A673 (cell line): ENCODE measurements at regions not wholly inside any gene's neighbourhood (a gene's known extent, or its start where the extent isn't known, plus 50 kb on each side); places are given as distances from the start of the nearest gene placed in this dataset.

ENCODE experiments used
- BruUV-seq: library from RNA; stranded (reverse); fragments of 400-500 nt; replicated peaks from 2 replicates; lab custom pipeline; 2021; lab: Mats Ljungman, UMichigan
- CTCF ChIA-PET: fragments of 300-600 bp; sonication (Branson Sonifier 250); formaldehyde crosslinking; loops from one replicate; lab custom pipeline; 2022; ENCODE audit warnings: antibody characterized with exemption; lab: Charles Lee
- POLR2A ChIA-PET: fragments of 300-600 bp; sonication (Branson Sonifier 250); formaldehyde crosslinking; loops from one replicate; lab custom pipeline; 2022; ENCODE audit warnings: antibody characterized with exemption; ENCODE audit not compliant: low non-redundant PET; lab: Charles Lee
- DNase-seq: peaks from one replicate; pipeline ENCODE4 v3.0.0-alpha.2; 2015; ENCODE audit warnings: low spot score
- H3K27ac ChIP-seq: fragments of 200-600 bp; sonication (generic); 2 replicates; pipeline ENCODE4 v1.5.1; 2016; ENCODE audit warnings: mixed run types, low read depth, mild to moderate bottlenecking, mixed read lengths, antibody characterized with exemption, low read length; ENCODE audit not compliant: poor library complexity, severe bottlenecking
- H3K27me3 ChIP-seq: fragments of 200-600 bp; sonication (generic); replicated peaks from 2 replicates; pipeline ENCODE4 v1.6.1; 2017; ENCODE audit warnings: mixed run types, low read depth, mild to moderate bottlenecking, mixed read lengths, antibody characterized with exemption, low read length; ENCODE audit not compliant: insufficient read depth, poor library complexity
- H3K36me3 ChIP-seq: fragments of 200-600 bp; sonication (generic); 2 replicates; pipeline ENCODE4 v1.6.1; 2016; ENCODE audit warnings: mixed run types, mild to moderate bottlenecking, mixed read lengths, antibody characterized with exemption, low read length; ENCODE audit not compliant: insufficient read depth, poor library complexity, severe bottlenecking
- H3K4me1 ChIP-seq: fragments of 200-600 bp; sonication (generic); 2 replicates; pipeline ENCODE4 v1.6.1; 2017; ENCODE audit warnings: mixed run types, mild to moderate bottlenecking, mixed read lengths, antibody characterized with exemption, low read length; ENCODE audit not compliant: insufficient read depth, poor library complexity, severe bottlenecking
- H3K4me3 ChIP-seq: fragments of 200-600 bp; sonication (generic); 2 replicates; pipeline ENCODE4 v1.5.1; 2016; ENCODE audit warnings: low read depth, mixed run types, mild to moderate bottlenecking, mixed read lengths, low read length; ENCODE audit not compliant: poor library complexity, severe bottlenecking
- H3K9me3 ChIP-seq: fragments of 200-600 bp; sonication (generic); 2 replicates; pipeline ENCODE4 v1.6.1; 2016; ENCODE audit warnings: mixed run types, low read depth, mild to moderate bottlenecking, mixed read lengths, antibody characterized with exemption, low read length; ENCODE audit not compliant: poor library complexity, severe bottlenecking
- CTCF ChIP-seq: fragments of 300-800, 200-600 bp; sonication (generic); conservative IDR thresholded peaks from 2 replicates; pipeline ENCODE4 v1.5.1; 2017; ENCODE audit warnings: low read depth, mild to moderate bottlenecking, antibody characterized with exemption, low read length, moderate library complexity, mixed read lengths
- EZH2 ChIP-seq: fragments of 200-600 bp; sonication (generic); IDR thresholded peaks from 2 replicates; pipeline ENCODE4 v1.6.1; 2017; ENCODE audit warnings: borderline replicate concordance, low read depth, mild to moderate bottlenecking, mixed read lengths, antibody characterized with exemption, low read length; ENCODE audit not compliant: poor library complexity, severe bottlenecking
- intact Hi-C: fragments of 100-400 bp; cut with micrococcal nuclease; formaldehyde crosslinking; loops from one replicate; pipeline ENCODE4 v1.10.0; 2022; ENCODE audit not compliant: unreplicated experiment

- Histone ChIP-seq H3K4me3 (peak overlapping the region; percentile 16), H3K9me3 (peaks cover 16% of the 10 kb centered on the region), H3K27ac (no peak overlapping the region), H3K36me3 (no peaks in the 10 kb centered on the region), H3K27me3 (no peaks in the 10 kb centered on the region), H3K4me1 (peaks cover 26% of the 10 kb centered on the region)
- no TSS peak for BruUV-seq
- CTCF ChIA-PET, result no interaction called here
- TF ChIP-seq EZH2 (no peak), CTCF (no peak)
- peak; percentile 88 for DNase-seq
- POLR2A ChIA-PET, result no interaction called here
- intact Hi-C loops, result no loop called here
These were observed 447.4 kb downstream of the EPHA4 start for GRCh38 chr2:221124532-221125240.

GRCh38 chr2:221125691-221126090, 446.4 kb downstream of the EPHA4 start:
- intact Hi-C loops, result no loop called here
- Histone ChIP-seq H3K27ac (no peak overlapping the region), H3K4me3 (no peak overlapping the region), H3K9me3 (peaks cover 16% of the 10 kb centered on the region), H3K27me3 (no peaks in the 10 kb centered on the region), H3K36me3 (no peaks in the 10 kb centered on the region), H3K4me1 (peaks cover 31% of the 10 kb centered on the region)
- no peak for TF ChIP-seq CTCF
- BruUV-seq, result no TSS peak
- no peak for DNase-seq
- ChIA-PET POLR2A (no interaction called here), CTCF (no interaction called here)

- CTCF ChIA-PET, result no interaction called here
- intact Hi-C loops, result no loop called here
- no peak overlapping the region for H3K27ac ChIP-seq
These were observed 442.4 kb downstream of the EPHA4 start for GRCh38 chr2:221129657-221130056.

More at GRCh38 chr2:221129657-221130056, 442.4 kb downstream of the EPHA4 start:
- TF ChIP-seq EZH2, result no peak
- no peak for TF ChIP-seq CTCF
- Histone ChIP-seq H3K9me3 (peaks cover 16% of the 10 kb centered on the region), H3K4me3 (no peak overlapping the region), H3K36me3 (no peaks in the 10 kb centered on the region), H3K4me1 (peaks cover 26% of the 10 kb centered on the region), H3K27me3 (no peaks in the 10 kb centered on the region)
- BruUV-seq, result no TSS peak
- DNase-seq, result peak; percentile 88
- POLR2A ChIA-PET, result no interaction called here
